ENCODE measurements at regions not wholly inside any gene's neighbourhood (a gene's known extent, or its start where the extent isn't known, plus 50 kb on each side); places are given as distances from the start of the nearest gene placed in this dataset.

- H3K27me3 ChIP-seq, result no peaks in the 10 kb centered on the region
- H3K4me1 ChIP-seq, result no peaks in the 10 kb centered on the region
- no peaks in the 10 kb centered on the region for H3K9me3 ChIP-seq
- no peak for DNase-seq (ENCODE audit: extremely low spot score in 2 of 2)
- intact Hi-C loops (cut with DNase I), result no loop called here
- TF ChIP-seq CTCF (IDR thresholded peaks at IDR 0.05) (no peak), POLR2AphosphoS5 (IDR thresholded peaks at IDR 0.05; ENCODE audit: insufficient read depth in 1 of 2, low read depth in 1 of 2) (no peak), POLR2A (IDR thresholded peaks at IDR 0.05) (no peak)
- no peaks in the 10 kb centered on the region for H3K36me3 ChIP-seq
- H3K27ac ChIP-seq, result no peak overlapping the region
- no peak overlapping the region for H3K4me3 ChIP-seq
Measured at GRCh38 chr11:56916162-56916561, 72.6 kb upstream of the OR5AK2 start.

- Histone ChIP-seq H3K4me1 (no peaks in the 10 kb centered on the region), H3K4me3 (no peak overlapping the region), H3K36me3 (no peaks in the 10 kb centered on the region), H3K27me3 (no peaks in the 10 kb centered on the region), H3K9me3 (no peaks in the 10 kb centered on the region), H3K27ac (no peak overlapping the region)
- intact Hi-C loops (cut with DNase I), result no loop called here
- DNase-seq (ENCODE audit: extremely low spot score in 2 of 2), result no peak
- TF ChIP-seq CTCF (IDR thresholded peaks at IDR 0.05) (no peak), POLR2A (IDR thresholded peaks at IDR 0.05) (no peak), POLR2AphosphoS5 (IDR thresholded peaks at IDR 0.05; ENCODE audit: insufficient read depth in 1 of 2, low read depth in 1 of 2) (no peak)
Measured at GRCh38 chr11:56911312-56911711, 77.4 kb upstream of the OR5AK2 start.

- H3K27ac ChIP-seq, result no peak overlapping the region
- H3K9me3 ChIP-seq, result no peaks in the 10 kb centered on the region
- TF ChIP-seq CTCF (IDR thresholded peaks at IDR 0.05) (no peak), POLR2AphosphoS5 (IDR thresholded peaks at IDR 0.05; ENCODE audit: insufficient read depth in 1 of 2, low read depth in 1 of 2) (no peak)
- H3K36me3 ChIP-seq, result no peaks in the 10 kb centered on the region
- intact Hi-C loops (cut with DNase I), result no loop called here
- no peak overlapping the region for H3K4me3 ChIP-seq
- no peaks in the 10 kb centered on the region for H3K27me3 ChIP-seq
- no peak for DNase-seq (ENCODE audit: extremely low spot score in 2 of 2)
- no peaks in the 10 kb centered on the region for H3K4me1 ChIP-seq
Measured at GRCh38 chr11:56910785-56911184, 77.9 kb upstream of the OR5AK2 start.

GRCh38 chr11:56910046-56910773, 78.5 kb upstream of the OR5AK2 start:
- no peak for DNase-seq (ENCODE audit: extremely low spot score in 2 of 2)
- Histone ChIP-seq H3K36me3 (no peaks in the 10 kb centered on the region), H3K27me3 (no peaks in the 10 kb centered on the region), H3K9me3 (no peaks in the 10 kb centered on the region), H3K4me3 (no peak overlapping the region), H3K4me1 (no peaks in the 10 kb centered on the region), H3K27ac (no peak overlapping the region)
- intact Hi-C loops (cut with DNase I), result no loop called here
- TF ChIP-seq POLR2AphosphoS5 (IDR thresholded peaks at IDR 0.05; ENCODE audit: insufficient read depth in 1 of 2, low read depth in 1 of 2), result no peak
- TF ChIP-seq CTCF (IDR thresholded peaks at IDR 0.05), result no peak
- TF ChIP-seq POLR2A (IDR thresholded peaks at IDR 0.05), result no peak

- Histone ChIP-seq H3K4me1 (no peaks in the 10 kb centered on the region), H3K27ac (no peak overlapping the region), H3K27me3 (no peaks in the 10 kb centered on the region), H3K4me3 (no peak overlapping the region), H3K9me3 (no peaks in the 10 kb centered on the region), H3K36me3 (no peaks in the 10 kb centered on the region)
- DNase-seq (ENCODE audit: extremely low spot score in 2 of 2), result no peak
- TF ChIP-seq CTCF (IDR thresholded peaks at IDR 0.05), result no peak
- TF ChIP-seq POLR2AphosphoS5 (IDR thresholded peaks at IDR 0.05; ENCODE audit: insufficient read depth in 1 of 2, low read depth in 1 of 2), result no peak
- TF ChIP-seq POLR2A (IDR thresholded peaks at IDR 0.05), result no peak
- intact Hi-C loops (cut with DNase I), result no loop called here
Measured at GRCh38 chr11:56909563-56909962, 79.2 kb upstream of the OR5AK2 start.
